Renal cortex interstitium (tissue), 11 donors: ENCODE measurements at regions not wholly inside any gene's neighbourhood (a gene's known extent, or its start where the extent isn't known, plus 50 kb on each side); places are given as distances from the start of the nearest gene placed in this dataset.
A peak's percentile ranks its signal among the peaks of the same experiment; 100 is the strongest.
"Not testable (repeated sequence)": the region's sequence is repeated elsewhere in the genome, so short reads cannot be mapped to it uniquely, and the experiment has no call there.

ENCODE experiments used
- DNase-seq, 11 donors: peaks; one replicate each; pipeline ENCODE4 v3.0.0-alpha.2; 2013; ENCODE audit warnings: low read depth in 9 of 11, low spot score in 4 of 11; ENCODE audit errors: extremely low read depth in 1 of 11

DNA sequence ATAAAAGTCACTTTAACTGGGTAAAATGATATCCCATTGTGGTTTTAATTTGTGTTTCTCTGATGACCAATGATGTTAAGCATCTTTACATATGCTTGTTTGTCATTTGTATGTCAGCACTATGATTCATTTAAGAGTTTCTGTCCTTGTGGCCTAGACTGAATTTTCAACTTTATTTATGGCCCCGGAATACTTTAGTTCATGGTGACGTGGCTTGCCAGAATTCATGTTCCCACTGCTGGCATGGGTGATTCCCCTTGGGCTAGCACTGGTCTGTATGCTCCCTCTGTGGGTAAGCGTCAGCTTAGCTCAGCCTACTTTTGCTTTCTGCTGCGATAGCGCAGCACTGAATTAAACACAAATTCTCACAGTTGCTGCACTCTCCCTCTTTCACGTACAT, 436.3 kb upstream of the SGO1 start:
- no peak for DNase-seq

DNA sequence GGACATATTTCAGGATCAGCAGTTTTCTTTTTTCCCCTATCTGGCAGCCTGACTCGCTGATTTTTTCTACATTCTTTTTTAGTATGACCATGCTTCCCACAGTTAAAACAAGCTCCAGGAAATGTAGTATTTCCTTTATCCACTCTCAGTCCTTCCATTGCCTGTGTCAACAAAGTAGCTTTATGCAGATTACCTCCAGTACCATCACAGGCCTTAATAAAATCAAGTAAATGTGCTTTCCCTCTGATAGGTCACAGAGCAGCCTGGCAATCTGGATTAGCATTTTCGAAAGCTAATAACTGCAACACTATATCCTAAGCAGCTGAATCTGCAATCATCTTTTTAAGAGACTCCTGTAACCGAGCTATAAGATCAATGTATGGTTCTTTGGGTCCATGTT, 432.6 kb upstream of the SGO1 start:
- DNase-seq = not testable (repeated sequence)

DNA sequence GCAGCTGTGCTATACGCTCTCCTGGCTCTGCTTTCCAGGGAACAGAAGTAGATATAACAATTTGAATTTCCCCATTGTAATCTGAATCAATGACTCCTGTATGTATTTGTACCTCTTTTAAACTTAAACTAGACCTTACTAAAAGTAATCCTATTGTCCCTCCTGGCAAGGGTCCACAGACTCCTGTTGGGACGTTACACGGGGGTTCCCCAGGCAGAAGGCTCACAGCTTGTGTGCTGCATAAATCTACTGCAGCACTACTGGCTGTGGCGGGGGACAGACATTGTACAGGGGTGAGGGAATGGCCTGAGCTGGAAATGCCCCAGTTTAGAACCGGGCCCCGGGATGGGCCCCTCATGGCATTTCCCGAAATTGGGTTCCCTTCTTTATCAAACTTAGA, 432.2 kb upstream of the SGO1 start:
- peak in 1 of 11 donors; percentile 9 for DNase-seq

- not testable (repeated sequence) for DNase-seq
These were observed 430.0 kb upstream of the SGO1 start for GRCh38 chr3:20615982-20616381.

- no peak for DNase-seq
These were observed 422.2 kb upstream of the SGO1 start for GRCh38 chr3:20608054-20608738.

GRCh38 chr3:20604659-20605058, 418.7 kb upstream of the SGO1 start:
- DNase-seq = no peak

GRCh38 chr3:20589275-20589674, 403.3 kb upstream of the SGO1 start:
- no peak for DNase-seq

DNA sequence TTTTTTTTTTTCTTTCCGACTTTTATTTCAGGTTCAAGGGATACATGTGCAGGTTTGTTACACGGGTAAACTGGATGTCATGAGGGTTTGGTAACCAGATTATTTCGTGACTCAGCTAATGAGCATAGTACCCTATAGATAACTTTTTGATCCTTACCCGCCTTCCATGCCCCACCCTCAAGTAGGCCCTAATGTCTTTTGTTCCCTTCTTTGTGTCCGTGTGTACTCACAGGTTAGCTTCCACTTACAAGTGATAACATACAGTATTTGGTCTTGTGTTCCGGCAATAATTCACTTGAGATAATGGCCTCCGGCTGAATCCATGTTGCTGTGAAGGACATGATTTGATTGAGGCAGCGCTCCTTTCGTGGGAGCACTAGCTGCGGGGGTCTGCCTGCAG, 402.8 kb upstream of the SGO1 start:
- DNase-seq = no peak

DNA sequence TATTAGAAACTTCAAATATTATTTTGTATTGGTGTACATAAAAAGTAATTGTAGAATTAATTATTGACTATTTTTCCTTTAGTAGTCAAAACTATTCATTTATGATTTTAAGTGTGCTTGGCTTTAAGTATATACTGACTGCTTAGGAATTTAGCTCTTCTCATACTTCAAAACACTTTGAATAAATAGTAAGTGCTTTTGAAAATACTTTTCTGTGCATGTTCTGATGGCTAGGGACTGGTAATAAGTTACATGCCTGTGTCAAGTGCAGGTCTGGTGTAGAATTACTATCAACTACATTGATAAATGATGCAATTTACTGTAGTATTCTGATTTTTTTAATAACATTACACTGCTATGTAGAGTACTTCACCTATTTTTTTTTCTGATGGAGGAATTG, 397.6 kb upstream of the SGO1 start:
- DNase-seq = no peak

DNA sequence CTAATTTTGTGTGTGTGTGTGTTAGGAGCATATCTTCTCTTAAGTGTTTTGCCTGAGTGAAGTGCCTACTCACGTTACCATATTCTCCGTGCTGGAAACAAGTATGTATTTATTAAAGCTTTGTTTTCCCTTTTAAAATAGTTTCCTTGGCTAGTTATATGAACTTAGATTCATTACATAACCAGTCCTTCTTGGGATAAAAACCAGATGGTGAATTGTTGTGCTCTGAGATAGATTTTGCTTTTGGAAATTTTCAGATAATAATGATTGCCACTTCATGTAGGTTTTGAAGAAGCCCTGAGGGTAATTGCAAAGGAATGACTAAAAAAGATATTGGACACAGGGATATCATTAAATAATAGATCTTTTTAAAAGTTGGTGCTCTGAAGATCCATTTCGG, 390.2 kb upstream of the SGO1 start:
- no peak for DNase-seq

GRCh38 chr3:20575146-20575545, 389.1 kb upstream of the SGO1 start:
- no peak for DNase-seq

DNA sequence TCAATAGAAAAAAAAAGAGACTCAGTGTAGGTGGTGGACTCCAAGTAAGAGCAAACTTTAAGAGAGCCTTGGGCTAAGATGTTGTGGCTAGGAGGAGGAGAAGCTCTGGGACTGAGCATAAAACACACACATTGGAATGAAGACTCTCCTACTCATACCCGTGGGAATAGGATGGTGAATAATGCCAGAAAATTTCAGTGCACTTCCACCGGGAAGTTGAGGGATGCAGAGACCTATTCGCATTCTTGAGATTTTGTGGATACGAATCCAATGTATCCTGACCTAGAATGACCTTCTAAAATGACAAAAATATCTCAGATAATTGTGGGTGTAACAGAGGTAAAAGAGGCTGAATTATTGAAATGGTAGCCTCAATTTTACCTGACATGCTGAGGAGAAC, 388.7 kb upstream of the SGO1 start:
- no peak for DNase-seq

DNA sequence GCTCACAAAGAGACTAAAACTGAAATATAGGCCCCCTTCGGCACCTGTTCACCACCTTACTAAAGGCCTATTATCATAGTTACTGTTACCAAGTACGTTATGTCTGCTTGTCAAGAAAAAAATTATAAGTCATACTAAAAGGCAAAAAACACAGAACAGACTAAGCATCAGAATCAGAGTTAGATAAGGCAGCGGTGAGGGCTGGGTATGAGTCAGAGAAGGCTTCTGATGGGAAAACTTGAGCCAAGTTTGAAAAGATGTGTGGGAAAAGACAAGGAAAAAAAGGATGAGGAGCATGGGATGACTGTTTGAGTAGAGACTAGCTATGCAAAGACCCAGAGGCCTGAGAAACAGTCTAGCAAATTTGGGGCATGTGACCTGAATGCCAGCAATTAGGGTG, 387.2 kb upstream of the SGO1 start:
- DNase-seq = no peak

DNA sequence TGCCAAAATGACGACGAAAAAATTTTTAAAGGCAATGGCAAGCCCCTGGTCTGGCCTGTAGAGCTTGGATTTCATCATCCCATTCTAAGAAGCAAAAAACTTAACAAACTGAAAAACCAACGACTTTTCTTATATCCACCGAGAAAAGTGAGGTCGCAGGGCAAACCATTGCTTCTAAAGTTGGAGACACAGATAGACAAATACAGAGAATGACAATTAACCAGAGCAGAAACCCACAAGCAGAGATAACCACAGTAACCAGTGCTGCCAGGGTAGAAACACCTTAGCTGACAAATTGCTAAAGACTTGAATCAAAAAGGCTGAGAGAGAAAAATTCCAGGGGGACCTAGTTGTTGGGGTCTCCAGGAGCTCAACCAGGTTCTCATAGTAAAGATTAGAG, 386.5 kb upstream of the SGO1 start:
- DNase-seq = no peak

- DNase-seq = no peak
These were observed 383.3 kb upstream of the SGO1 start for GRCh38 chr3:20569310-20569709.

GRCh38 chr3:20564966-20565365, 379.0 kb upstream of the SGO1 start:
- DNase-seq = no peak

- DNase-seq = no peak
These were observed 378.0 kb upstream of the SGO1 start for GRCh38 chr3:20563985-20564384.

- no peak for DNase-seq
These were observed 377.2 kb upstream of the SGO1 start for GRCh38 chr3:20563251-20563650.

DNA sequence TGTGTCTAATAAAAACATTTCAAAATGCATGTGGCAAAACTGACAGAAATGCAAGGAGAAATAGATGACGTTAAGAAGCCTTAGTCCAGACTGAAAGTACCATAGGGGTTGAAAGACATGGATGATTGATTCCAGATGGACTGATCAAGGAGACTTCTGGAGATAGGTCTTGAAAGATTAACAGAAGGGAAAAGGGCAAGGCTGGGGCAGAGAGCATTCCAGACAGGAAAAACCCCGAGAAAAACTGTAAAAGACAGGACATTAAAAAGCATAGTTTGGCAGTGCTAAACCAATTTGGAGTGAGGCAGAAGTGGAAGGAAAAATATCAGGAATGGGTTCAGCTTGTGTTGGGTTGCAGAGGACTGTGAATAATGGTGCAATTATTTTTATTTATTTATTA, 375.2 kb upstream of the SGO1 start:
- no peak for DNase-seq

GRCh38 chr3:20560446-20560845, 374.4 kb upstream of the SGO1 start:
- DNase-seq = not testable (repeated sequence)

- peak in 1 of 11 donors; percentile 7 for DNase-seq
These were observed 372.2 kb upstream of the SGO1 start for GRCh38 chr3:20558161-20558560.

GRCh38 chr3:20556661-20557060, 370.7 kb upstream of the SGO1 start:
- no peak for DNase-seq
